BLaER1 (cell line): ENCODE measurements at regions not wholly inside any gene's neighbourhood (a gene's known extent, or its start where the extent isn't known, plus 50 kb on each side); places are given as distances from the start of the nearest gene placed in this dataset.
"Not testable (repeated sequence)": the region's sequence is repeated elsewhere in the genome, so short reads cannot be mapped to it uniquely, and the experiment has no call there.

Experiments
- H3K27ac ChIP-seq: shearing (Covaris generic); formaldehyde crosslinking; 2 replicates; pipeline ENCODE4 v1.8.1; 2022
- H3K27me3 ChIP-seq: shearing (Covaris generic); formaldehyde crosslinking; 2 replicates; pipeline ENCODE4 v1.8.1; 2022
- H3K36me3 ChIP-seq: shearing (Covaris generic); formaldehyde crosslinking; 2 replicates; pipeline ENCODE4 v1.8.1; 2022
- H3K4me1 ChIP-seq: shearing (Covaris generic); formaldehyde crosslinking; 2 replicates; pipeline ENCODE4 v1.8.1; 2022
- H3K4me2 ChIP-seq: shearing (Covaris generic); formaldehyde crosslinking; 2 replicates; pipeline ENCODE4 v1.8.1; 2022
- H3K4me3 ChIP-seq: shearing (Covaris generic); formaldehyde crosslinking; 2 replicates; pipeline ENCODE4 v1.8.1; 2022
- H3K9ac ChIP-seq: shearing (Covaris generic); formaldehyde crosslinking; 2 replicates; pipeline ENCODE4 v1.8.1; 2022
- H3K9me3 ChIP-seq: shearing (Covaris generic); formaldehyde crosslinking; 2 replicates; pipeline ENCODE4 v1.8.1; 2022
- H4K20me1 ChIP-seq: shearing (Covaris generic); formaldehyde crosslinking; 2 replicates; pipeline ENCODE4 v1.8.1; 2022
- Cebpa-rat ChIP-seq: shearing (Covaris generic); IDR thresholded peaks from 2 replicates; pipeline ENCODE4 v1.8.1; 2022

GRCh38 chr14:37816743-37817295 is 221.4 kb downstream of the TTC6 start:
- Histone ChIP-seq H4K20me1 (no peaks in the 10 kb centered on the region), H3K36me3 (no peaks in the 10 kb centered on the region), H3K9ac (no peak overlapping the region), H3K4me1 (no peaks in the 10 kb centered on the region), H3K9me3 (no peaks in the 10 kb centered on the region), H3K27me3 (no peaks in the 10 kb centered on the region), H3K4me2 (no peak overlapping the region), H3K27ac (no peak overlapping the region), H3K4me3 (no peak overlapping the region)
- no peak for TF ChIP-seq Cebpa-rat

- no peaks in the 10 kb centered on the region for H4K20me1 ChIP-seq
- H3K4me3 ChIP-seq, result no peak overlapping the region
- H3K27me3 ChIP-seq, result no peaks in the 10 kb centered on the region
- H3K36me3 ChIP-seq, result no peaks in the 10 kb centered on the region
- no peak for TF ChIP-seq Cebpa-rat
- no peak overlapping the region for H3K4me2 ChIP-seq
- no peaks in the 10 kb centered on the region for H3K4me1 ChIP-seq
- H3K9me3 ChIP-seq, result no peaks in the 10 kb centered on the region
- H3K9ac ChIP-seq, result no peak overlapping the region
- no peak overlapping the region for H3K27ac ChIP-seq
These were observed 224.0 kb downstream of the TTC6 start for GRCh38 chr14:37819155-37820015.

- not testable (repeated sequence) for H3K9ac ChIP-seq, H3K9me3 ChIP-seq, H4K20me1 ChIP-seq, H3K36me3 ChIP-seq, H3K4me3 ChIP-seq, H3K27ac ChIP-seq, H3K4me2 ChIP-seq, H3K27me3 ChIP-seq, H3K4me1 ChIP-seq
These were observed 225.4 kb downstream of the TTC6 start for GRCh38 chr14:37820810-37821209.

- Histone ChIP-seq H4K20me1 (no peaks in the 10 kb centered on the region), H3K27me3 (no peaks in the 10 kb centered on the region), H3K4me1 (no peaks in the 10 kb centered on the region), H3K36me3 (no peaks in the 10 kb centered on the region), H3K9me3 (no peaks in the 10 kb centered on the region), H3K9ac (no peak overlapping the region), H3K4me3 (no peak overlapping the region), H3K27ac (no peak overlapping the region), H3K4me2 (no peak overlapping the region)
- TF ChIP-seq Cebpa-rat, result no peak
These were observed 229.7 kb downstream of the TTC6 start for GRCh38 chr14:37824939-37825712.

DNA sequence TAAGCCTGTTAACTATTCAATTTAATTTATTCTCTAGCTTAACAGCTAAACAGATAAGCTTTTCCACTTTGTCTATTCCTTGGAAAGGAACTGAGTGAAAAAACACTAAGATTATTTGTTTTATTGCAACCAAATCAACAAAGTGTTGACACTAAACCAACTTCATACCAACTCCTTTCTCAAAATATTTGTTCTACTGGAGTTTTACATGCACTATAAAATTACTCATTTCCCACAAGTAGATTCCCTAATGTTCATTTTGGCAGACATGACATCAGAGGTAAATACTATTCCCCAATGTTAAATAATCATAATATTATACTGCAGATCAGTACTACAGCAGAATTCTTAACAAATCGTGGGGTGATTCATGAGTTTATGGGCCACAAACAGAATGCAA is 231.4 kb downstream of the TTC6 start:
- no peak overlapping the region for H3K9ac ChIP-seq
- no peaks in the 10 kb centered on the region for H4K20me1 ChIP-seq
- H3K27ac ChIP-seq, result no peak overlapping the region
- H3K4me3 ChIP-seq, result no peak overlapping the region
- H3K9me3 ChIP-seq, result peaks cover 5% of the 10 kb centered on the region; the same call in 1 of the 2 replicates
- TF ChIP-seq Cebpa-rat, result no peak
- H3K4me2 ChIP-seq, result no peak overlapping the region
- H3K27me3 ChIP-seq, result no peaks in the 10 kb centered on the region
- H3K36me3 ChIP-seq, result no peaks in the 10 kb centered on the region
- no peaks in the 10 kb centered on the region for H3K4me1 ChIP-seq

DNA sequence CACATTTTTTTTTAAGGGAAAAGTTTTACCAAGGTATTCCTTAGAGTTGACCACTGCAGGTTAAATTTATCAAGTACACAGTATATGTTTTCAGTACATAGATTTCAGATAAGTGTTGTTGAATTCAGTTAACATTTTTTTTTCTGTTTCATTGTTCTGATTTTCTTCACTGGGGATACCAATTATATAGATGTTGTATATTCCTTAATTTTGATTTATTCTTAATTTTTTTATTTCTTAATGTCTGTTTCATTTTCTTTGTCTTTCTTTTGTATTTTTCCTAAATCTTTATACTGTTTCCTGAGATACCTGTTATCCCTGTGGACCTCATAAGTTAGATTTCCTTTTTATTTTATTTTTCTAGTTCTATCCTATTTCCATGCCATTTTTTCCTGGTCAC is 234.8 kb downstream of the TTC6 start:
- H3K4me1 ChIP-seq, result no peaks in the 10 kb centered on the region
- no peak overlapping the region for H3K4me3 ChIP-seq
- no peak for TF ChIP-seq Cebpa-rat
- H3K4me2 ChIP-seq, result no peak overlapping the region
- no peaks in the 10 kb centered on the region for H3K27me3 ChIP-seq
- H3K9ac ChIP-seq, result no peak overlapping the region
- H3K9me3 ChIP-seq, result peaks cover 19% of the 10 kb centered on the region
- H3K36me3 ChIP-seq, result no peaks in the 10 kb centered on the region
- no peaks in the 10 kb centered on the region for H4K20me1 ChIP-seq
- no peak overlapping the region for H3K27ac ChIP-seq

GRCh38 chr14:37834275-37834674 is 238.8 kb downstream of the TTC6 start:
- no peak overlapping the region for H3K27ac ChIP-seq
- H4K20me1 ChIP-seq, result no peaks in the 10 kb centered on the region
- no peaks in the 10 kb centered on the region for H3K27me3 ChIP-seq
- H3K4me2 ChIP-seq, result no peak overlapping the region
- H3K4me1 ChIP-seq, result no peaks in the 10 kb centered on the region
- no peaks in the 10 kb centered on the region for H3K36me3 ChIP-seq
- TF ChIP-seq Cebpa-rat, result no peak
- peaks cover 22% of the 10 kb centered on the region for H3K9me3 ChIP-seq
- no peak overlapping the region for H3K9ac ChIP-seq
- H3K4me3 ChIP-seq, result no peak overlapping the region

GRCh38 chr14:37838778-37839177 is 243.3 kb downstream of the TTC6 start:
- not testable (repeated sequence) for H3K36me3 ChIP-seq, H3K4me2 ChIP-seq, H3K4me1 ChIP-seq, H3K4me3 ChIP-seq, H3K27ac ChIP-seq, H3K9ac ChIP-seq, H4K20me1 ChIP-seq, H3K27me3 ChIP-seq
- H3K9me3 ChIP-seq, result peaks cover 14% of the 10 kb centered on the region

- H3K27me3 ChIP-seq, H3K4me1 ChIP-seq: not testable (repeated sequence)
These were observed 245.6 kb downstream of the TTC6 start for GRCh38 chr14:37841039-37841438.

GRCh38 chr14:37842106-37842505 is 246.7 kb downstream of the TTC6 start:
- H3K27me3 ChIP-seq, result no peaks in the 10 kb centered on the region
- H3K4me1 ChIP-seq, result no peaks in the 10 kb centered on the region
- H3K36me3 ChIP-seq, result no peaks in the 10 kb centered on the region
- no peaks in the 10 kb centered on the region for H4K20me1 ChIP-seq
- no peak overlapping the region for H3K9ac ChIP-seq
- H3K9me3 ChIP-seq, result 0 out of 2 replicates have a peak, but pooled peaks cover 4% of the 10 kb centered on the region
- H3K4me3 ChIP-seq, result no peak overlapping the region
- TF ChIP-seq Cebpa-rat, result no peak
- no peak overlapping the region for H3K4me2 ChIP-seq
- H3K27ac ChIP-seq, result no peak overlapping the region

More at GRCh38 chr14:37841039-37841438, 245.6 kb downstream of the TTC6 start:
- not testable (repeated sequence) for H3K4me3 ChIP-seq, H3K4me2 ChIP-seq, H3K9me3 ChIP-seq, H4K20me1 ChIP-seq, H3K9ac ChIP-seq, H3K27ac ChIP-seq, H3K36me3 ChIP-seq
